ENCODE measurements at regions not wholly inside any gene's neighbourhood (a gene's known extent, or its start where the extent isn't known, plus 50 kb on each side); places are given as distances from the start of the nearest gene placed in this dataset.

DNA sequence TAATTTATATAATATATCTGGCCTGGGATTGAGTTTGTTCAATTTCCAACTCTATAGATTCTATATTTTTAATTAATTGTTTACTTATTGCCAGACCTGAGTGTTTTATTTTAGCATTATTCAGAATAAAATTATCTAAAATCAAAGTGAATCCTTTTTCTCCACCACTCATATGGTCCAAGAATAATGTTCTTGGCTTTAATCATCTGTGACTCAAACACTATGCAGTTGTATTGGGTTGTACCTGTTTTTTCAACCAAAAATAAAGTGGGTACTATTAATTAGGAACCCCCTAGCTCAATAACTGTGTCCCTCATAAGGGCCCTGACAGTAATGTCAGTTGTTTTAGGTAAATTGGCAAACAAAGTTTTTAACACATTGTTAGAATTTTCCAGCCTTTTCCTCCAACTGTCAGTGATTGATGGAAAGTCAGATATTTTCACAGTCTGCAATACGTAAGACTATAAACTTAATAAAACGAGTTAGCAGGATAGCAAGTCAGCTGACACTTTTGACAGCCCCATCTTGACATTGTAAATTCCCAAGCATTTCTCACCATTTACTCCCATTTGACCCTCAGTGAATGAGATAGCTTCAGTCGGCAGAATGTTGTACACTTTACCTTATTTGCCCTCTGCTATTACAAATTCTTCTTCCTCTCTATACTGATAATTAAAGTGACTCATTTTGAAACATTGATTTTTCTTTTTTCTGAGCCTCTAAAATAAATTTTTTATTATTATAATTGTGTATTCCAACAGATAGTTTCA is 587.4 kb downstream of the METTL4 start:
- no peak for DNase-seq

DNA sequence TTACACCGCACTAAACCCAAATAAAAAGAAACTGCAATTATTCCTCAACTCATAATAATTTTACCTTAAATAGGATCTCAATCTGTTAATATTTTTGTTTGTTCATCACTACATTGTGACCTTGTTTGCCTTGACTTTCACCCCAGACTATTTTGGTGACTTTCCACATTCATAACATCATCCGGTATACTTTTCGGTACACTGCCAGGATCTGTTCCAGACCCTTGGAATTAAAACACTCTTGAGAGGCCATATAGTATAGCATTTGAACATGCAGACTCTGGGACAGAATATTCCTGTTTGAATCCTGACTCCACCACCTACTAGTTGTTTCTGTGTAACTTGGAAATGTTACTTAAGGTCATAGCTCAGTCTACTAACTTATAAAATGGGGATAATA is 577.4 kb downstream of the METTL4 start:
- no peak for DNase-seq

DNA sequence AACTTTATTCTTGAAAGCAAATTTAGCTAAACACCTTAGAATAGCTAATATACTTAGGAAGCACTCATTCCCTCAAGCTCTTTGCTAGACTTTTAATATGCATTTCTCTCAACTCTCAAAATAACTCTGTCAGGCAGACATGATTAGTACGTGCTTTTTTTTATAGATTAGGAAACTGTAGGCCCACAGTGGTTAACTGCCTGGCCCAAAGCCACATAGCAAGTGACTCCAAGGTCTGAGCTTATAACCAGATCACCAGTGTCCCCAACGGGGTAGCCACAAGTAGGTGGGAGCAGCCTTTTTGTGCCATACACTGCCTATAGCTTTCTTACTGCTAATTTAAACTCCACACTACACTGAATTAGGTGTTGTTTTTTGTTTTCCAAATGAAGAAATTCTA is 576.8 kb downstream of the METTL4 start:
- no peak for DNase-seq

DNA sequence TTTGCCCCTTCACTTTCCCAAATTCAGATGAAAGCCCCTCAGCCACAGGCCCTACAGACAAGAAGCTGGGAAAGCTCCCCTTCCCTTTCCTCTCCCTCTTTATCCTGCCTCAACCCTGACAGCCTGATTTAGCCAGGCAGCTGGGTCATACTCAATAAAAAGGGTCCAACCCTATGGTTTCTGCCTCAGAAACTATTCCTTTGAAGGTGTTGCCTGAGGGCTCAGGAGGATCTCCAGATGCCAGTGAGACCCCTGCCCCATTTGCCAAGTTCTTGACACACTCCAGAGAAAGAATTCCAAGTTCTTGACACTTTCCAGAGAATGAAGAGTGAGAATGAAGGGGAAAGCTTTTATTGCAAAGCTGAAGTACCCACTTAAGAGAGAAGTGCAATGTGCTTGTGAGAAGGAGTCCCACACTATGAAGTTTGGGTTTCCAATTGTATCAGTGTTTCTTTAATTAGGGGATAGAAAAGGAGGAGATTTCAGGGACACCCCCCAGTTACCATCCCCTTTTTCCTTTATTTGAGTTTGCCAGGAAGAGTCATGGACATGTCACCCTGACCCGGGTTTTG is 576.2 kb downstream of the METTL4 start:
- DNase-seq = no peak

DNA sequence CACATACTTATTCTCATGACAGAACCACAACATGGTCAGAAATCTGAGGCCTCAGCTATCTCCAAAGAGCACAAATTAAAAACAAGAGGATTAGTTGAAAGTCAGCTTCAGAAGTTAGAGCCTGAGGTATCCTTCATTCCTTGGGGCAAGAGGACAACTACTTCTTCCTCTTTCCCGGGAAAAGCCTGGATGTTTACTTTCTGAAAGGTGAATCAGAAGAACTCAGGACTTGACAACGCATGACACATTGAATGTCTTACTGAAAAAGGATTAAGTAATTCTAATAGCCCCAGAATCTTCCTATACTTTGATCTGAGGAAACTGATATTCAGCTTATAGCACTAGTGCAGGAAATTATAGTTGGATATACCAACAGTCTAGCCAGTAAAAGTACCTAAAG is 573.2 kb downstream of the METTL4 start:
- no peak for DNase-seq

DNA sequence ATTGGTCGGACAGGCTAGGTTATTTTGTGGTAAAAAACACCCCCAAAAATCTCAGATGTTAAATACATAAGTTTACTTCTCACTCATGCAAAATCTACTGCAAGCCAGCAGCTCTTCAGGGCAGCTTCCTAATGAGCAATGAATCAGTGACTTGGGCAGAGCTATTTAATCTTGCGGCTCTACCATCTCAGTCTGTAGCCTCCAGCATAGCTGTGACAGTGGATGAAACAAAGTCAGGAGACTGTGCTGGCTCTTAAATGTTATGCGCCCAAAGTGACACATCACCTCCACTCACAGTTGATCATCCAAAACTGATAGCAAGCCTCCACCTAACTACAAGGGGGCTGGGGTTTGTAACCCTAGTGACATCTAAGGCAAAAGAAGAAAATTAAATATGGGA is 571.9 kb downstream of the METTL4 start:
- DNase-seq = no peak

DNA sequence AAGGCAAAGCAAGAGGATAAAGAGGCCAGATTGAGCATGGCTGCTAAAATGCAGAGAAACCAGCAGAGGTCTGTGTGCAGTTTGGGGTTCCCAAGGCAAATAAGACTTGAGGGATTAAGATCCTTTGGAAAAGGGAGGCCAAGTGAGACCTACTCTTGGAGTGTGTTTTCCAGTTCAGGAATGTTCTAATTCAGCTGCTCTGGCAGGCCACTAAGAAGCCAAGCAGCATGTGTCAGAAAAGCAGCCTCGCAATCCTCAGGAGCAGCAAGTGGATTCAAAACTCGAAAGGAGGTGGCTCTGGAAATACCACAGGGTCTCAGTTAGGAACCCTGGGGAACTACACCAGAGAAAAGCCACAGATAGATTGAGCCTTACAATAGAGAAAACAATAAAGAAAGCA is 569.2 kb downstream of the METTL4 start:
- DNase-seq = no peak

DNA sequence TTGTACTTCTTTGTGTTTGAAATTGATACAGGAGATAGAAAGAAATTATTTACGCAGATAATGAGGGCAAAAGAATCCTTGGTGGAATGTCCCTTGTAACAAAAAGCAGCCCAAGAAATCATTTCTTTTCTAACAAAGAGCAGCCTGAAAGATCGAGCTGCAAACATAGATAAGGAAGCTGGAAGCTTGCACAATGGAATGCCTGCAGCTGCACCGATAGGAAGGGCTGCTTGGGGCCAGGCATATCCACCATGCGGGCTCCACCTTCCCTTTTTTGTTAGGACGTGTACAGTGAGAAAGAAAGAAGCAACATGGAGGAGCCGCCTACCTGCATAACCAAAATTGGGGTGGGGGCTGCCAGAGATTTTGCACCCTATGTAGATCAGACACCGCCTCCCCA is 568.7 kb downstream of the METTL4 start:
- no peak for DNase-seq

DNA sequence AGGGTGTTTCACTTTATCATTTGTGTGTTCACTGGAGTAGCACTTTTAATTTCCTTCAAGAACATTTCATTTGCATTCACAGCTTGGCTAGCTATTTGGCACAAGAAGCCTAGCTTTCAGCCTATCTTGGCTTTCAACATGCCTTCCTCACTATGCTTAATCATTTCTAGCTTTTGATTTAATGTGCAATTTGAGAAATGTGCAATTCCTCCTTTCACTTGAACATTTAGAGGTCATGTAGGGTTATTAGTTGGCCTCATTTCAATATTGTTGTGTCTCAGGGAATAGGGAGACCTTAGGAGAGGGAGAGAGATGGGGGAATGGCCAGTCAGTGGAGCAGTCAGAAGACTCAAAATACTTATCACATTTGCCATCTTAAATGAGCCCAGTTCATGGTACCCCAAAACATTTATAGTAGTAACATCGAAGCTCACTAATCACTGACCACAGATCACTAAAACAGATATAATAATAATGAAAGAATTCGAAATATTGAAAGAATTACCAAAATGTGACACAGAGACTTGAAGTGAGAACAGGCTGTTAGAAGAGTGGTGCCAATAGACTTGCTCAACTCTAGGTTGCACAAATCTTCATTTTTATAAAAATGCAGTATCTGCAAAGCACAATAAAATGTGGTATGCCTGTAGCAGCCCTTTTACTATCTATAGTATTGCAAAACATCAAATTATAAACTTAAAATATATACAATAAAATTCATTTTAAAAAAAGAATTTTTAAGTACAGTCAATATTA is 561.2 kb downstream of the METTL4 start:
- DNase-seq = no peak

DNA sequence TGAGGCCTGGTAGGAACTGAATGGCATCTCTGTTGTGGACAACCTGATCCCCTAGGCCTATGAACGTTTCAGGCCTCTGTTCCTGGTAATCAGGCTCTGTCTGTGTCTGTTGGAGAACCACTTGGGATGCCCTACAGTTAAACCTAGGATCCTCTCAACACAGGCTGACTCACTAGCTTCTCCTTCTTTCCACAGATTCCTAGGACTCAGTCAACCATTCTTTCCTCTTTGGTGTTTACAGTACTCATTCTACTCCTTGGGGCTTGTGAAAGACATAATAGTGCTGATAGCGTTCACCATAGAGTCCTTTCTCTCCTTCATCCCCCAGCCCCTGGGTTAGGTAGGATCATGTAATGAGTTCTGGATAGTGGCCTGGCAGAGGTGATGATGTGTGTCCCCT is 544.3 kb downstream of the METTL4 start:
- DNase-seq = no peak

DNA sequence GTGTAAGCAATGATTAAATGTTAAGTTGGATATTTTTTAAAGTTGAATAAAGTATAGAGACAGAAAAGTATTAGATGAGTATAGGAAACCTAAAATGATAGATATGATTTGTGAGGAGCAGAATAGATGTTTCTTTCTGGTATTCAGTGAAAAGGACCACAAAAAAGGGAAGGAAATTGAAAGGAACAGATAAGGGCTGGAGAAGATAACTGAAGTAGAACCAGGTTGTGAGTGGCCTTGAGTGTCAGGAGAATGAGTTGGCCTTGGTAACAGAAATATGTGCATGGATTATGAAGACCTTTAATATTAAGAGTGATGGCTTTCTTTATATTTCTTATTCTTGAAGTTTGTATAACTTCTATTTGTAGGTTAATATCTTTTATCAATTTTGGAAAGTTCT is 543.5 kb downstream of the METTL4 start:
- DNase-seq = no peak

DNA sequence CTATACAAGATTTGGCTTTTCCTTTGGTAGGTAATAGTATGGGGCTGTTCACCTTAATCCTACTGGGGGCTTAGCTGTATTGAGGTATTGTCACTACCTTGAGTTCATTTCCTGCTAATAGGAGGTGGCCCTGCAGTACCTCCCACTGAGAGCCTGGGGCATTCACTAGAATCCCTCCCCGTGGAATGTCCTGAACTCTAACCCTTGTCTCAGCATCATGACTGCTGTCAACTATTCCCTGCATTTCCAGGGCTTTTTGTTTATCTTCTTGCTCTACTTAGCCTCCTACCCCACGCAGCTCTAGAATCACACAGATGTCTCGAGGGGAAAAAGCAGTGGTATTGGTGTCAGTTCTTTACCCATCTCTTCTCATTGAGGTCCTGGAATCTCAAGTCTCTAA is 542.3 kb downstream of the METTL4 start:
- no peak for DNase-seq

DNA sequence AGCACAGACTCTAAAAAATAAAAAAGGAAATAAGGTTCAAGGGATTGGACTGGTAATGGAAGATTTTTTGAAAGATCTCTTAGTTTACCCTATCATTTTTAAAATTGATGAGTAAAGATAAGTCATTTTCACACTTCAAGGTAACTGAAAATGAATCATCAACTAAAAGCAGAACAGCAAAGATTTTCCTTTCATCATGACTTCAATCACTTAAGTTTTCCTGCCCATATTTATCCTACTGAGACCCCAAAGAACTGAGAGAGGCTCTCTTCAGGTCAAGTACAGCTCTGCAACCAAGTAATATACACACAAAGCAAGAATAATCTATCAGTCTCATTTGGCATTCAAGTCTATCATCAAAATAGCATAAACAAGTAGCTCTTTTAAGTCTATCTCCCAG is 540.7 kb downstream of the METTL4 start:
- no peak for DNase-seq

DNA sequence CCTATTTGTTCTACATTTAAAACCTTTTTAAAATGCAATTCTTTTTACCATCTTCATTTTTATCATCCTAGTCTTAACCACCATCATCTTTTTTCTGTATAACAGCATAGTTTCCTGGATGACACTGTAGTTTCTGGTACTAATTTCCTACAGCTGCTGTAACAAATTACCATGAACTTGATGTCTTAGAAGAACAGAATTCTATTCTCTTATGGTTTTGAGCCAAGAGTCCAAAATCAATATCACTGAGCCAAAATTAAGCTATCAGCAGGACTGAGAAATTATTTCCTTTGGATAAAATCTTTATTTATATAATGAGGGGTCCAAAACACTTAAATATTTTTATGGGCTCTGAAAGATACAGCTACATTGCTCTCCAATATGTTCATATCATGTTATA is 539.3 kb downstream of the METTL4 start:
- no peak for DNase-seq

DNA sequence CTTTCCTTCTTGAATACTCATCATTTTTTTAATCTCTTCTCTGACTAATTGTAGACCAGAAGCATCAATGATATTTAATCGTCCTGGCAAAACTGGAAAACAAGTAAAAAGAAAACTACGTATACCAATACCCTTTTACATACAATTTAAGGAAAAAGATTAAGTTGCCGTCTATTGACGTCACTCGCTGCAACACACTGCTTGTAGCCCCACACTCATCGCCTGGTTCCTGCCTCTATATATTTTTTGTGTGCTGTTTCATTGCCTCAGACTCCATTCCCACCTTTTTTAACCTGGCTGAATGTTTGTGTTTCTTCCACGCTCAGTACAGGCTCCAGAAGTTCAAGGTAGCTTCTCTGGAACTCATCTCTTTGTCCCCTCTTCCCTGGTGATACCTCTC is 536.2 kb downstream of the METTL4 start:
- no peak for DNase-seq

DNA sequence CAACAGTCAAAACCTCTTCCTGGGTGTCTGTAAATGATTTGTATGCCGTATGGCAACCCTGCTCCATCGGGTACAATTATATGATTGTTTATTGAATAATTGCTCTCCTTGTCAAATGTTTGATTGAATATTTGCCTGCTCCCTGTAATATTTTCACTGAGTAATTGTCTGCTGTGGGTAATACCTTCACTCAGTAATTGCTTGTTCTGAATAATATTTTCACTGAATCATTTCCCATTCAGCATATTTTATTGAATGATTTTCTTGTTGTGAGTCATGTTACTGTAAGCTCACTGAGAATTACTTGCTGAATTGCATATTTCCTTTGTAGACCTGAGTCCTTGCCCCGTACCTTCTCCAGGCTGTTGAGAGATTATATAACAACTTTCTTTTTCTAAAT is 535.2 kb downstream of the METTL4 start:
- DNase-seq = no peak

DNA sequence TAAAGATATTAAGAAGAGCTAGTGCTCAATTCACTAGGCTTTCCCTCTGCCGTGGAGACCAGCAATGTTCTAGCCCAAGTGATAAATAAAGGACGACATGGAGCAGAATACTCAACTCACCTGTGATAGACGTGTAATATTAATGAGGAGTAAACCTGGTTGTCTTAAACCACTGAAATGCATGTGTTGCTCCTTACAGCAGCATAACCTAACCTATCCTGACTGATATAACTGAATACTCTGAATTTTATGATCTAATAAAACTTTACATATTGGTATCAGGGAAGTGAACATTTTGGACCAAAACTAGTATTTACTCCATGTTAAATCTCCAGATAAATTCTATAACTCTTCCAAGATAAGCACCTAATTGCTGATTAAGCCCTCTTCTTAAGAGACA is 531.0 kb downstream of the METTL4 start:
- DNase-seq = no peak

DNA sequence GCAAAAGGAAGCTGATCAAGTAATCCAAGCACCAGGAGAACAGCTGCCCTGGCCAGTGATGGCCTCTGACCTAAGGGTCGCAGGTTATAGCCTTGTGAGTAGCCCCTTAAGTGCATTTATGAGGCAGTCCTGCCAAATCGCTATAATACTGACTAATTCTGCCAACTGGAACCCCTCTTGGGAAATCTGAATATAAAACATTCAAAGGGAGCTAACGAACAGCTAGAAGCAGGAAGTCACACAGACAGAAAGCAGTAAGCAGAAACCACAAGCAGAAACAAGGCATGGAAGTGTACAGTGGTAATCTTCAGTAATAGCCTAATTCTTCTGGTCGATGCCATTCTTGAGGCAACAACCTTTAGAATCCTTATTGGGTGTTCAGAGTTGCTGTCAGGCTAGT is 521.3 kb downstream of the METTL4 start:
- DNase-seq = no peak

DNA sequence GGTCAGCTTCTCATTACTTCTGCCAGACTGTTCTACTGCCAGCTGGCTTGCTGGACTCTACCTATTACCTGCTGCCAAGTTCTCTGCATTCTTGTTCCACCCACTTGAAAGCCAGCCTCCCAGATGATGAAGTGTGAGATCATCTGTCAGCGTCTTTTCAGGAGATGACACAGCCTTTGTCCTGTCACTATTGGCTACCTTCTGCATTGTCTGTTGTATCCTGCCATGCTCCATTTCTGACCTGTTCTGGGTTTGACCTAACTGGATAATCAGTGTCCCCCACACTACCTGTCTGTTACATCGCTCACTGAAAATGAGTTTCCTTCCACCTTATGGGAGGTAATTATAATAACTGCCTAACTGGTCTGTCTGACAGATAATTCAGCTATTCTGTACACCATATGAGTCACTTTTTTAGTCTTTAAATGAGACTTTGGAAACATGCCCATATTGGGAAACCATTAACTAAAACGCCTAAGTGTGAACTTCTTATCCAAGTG is 520.6 kb downstream of the METTL4 start:
- DNase-seq = no peak

DNA sequence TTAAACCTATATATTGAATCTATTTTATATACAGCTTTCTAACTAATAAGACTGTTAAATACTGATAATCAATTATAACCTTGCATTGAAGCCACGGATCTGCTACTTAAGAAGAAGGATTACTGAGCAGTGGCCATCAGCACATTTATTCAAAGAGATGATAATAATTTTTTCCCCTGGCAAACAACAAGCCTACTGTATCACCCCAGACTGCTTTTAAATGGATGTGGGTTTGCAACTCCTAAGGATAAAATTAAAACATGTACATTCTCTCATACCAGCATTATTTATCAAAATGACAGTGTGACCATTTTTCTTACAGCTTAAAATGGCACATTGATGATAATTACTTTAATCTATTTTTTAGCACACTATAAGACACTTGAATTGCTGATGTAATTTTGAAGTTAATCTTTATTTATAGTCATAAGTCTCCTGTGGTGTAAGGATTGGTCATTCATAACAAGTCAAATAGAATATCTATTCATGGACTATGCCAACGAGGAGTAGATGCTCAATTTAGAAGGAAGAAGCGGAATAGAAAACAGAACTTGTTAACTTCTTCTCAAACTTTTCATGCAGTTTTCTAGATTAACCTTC is 517.7 kb downstream of the METTL4 start:
- no peak for DNase-seq

DNA sequence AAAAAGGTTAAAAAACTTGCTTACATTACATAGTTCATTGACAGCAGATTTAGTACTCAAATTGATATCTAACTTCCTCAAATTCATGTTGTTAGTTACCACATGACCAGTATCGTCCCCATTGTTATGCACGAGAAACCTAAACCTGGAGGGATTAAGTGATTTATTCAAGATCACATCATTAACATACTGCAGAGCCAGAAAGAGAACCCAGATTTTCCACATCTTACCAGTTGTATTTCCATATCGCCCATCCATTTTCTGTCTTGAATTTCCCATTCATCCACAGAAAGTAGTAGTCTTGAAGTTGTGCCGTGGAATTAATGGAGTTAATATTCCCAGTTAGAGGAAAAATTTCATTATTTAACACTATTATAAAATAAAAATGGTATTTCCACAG is 512.0 kb downstream of the METTL4 start:
- DNase-seq = no peak

DNA sequence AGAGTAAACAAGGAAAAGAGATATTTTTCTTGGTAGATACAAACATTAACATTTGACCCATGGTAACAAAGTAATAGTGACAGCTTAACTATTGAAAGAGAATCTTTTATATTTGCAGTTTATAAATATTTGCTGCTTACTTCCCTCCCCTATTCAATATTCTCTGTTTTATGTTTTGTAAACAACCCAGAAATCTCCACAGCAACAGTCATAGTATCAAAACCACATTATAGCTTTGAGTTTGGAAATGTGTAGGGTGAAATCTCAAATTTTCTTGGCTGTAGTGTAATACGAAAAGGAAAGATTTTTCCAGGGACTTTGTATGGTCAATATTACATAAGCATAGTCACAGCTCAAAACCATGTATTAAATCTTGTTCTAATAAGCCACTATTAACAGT is 511.2 kb downstream of the METTL4 start:
- DNase-seq = no peak

DNA sequence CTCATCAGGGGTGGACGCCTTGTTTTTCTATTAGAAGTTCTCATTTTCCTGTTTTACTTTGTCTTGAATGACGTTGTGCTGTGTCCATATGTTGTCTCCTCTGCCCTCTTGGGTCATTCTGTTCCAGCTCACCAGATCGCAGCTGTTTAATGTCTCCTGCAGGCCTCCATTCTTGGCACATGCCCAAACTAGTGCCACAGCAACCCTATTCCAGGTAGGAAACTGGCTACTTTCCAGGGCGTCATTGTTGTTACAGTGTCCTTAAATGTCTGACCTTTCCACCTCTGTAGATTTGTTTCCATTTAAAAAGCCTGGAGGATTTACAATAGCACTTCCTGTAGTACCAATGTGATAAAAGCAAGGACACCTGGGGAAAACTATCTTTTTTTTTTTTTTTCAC is 500.7 kb downstream of the METTL4 start:
- no peak for DNase-seq

DNA sequence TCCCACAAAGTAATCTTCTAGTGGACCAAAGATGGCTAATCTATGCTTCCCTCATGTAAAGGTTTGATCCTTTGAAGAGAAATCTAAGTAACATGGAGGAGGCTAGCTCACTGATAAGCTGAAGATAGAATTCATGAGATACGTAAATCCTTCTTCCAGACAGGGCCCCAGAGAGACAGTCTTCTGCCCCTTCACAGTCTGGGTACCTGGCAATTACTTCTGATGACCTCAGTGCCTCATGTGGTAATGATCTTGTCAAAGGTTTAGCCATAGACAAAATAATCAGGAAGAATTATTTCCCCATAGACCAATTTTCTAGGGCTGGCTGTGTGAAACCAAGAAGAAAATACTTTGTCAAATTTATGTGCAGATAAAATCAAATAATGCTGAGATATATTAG is 495.8 kb downstream of the METTL4 start:
- no peak for DNase-seq

Measured in NCI-H1436 (cell line).